ENCODE measurements at regions not wholly inside any gene's neighbourhood (a gene's known extent, or its start where the extent isn't known, plus 50 kb on each side); places are given as distances from the start of the nearest gene placed in this dataset.

GRCh38 chr1:56340977-56341376 lies 238.4 kb downstream of the PLPP3 start:
- DNase-seq = no peak

- no peak for DNase-seq
Measured at GRCh38 chr1:56339786-56340465, 239.4 kb downstream of the PLPP3 start.

GRCh38 chr1:56339093-56339492 lies 240.3 kb downstream of the PLPP3 start:
- no peak for DNase-seq

DNA sequence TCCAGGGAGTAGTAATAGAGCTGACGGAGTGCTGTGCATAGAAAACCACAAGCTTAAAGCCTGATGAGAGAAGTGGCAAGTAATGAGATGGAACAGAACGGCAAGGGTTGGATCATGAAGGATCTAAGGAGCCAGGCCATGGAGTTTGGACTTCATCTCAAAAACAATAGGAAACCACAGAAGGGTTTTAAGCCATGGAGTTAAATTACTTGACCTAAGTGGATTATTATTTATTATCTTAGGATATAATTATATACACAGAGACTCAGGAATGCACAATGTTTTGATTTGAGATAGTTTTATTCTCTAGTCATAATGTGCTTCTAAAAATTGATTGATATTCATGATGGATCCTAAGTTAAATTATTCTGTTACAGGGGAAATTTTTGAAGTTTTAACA lies 242.4 kb downstream of the PLPP3 start:
- no peak for DNase-seq

- no peak for DNase-seq
Measured at GRCh38 chr1:56335394-56335793, 244.0 kb downstream of the PLPP3 start.

- DNase-seq = no peak
Measured at GRCh38 chr1:56334047-56334446, 245.3 kb downstream of the PLPP3 start.

DNA sequence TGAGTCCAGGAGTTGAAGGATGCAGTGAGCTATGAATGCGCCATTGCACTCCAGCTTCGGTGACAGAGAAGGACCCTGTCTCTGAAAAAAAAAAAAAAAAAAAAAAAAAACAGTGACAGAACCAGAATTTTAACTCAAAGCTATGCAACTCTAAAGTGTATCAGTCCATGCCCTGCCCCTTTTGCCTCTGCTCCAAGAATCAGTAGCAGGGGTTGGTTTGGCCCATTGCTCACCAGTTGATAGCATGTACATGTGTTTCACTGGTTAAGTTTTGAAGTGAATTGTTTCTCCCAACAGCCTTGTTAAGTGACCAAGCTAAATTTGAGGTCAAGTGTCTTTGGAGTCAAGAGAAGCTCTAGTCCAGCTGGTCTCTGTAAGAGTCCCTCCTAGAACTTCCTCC lies 245.9 kb downstream of the PLPP3 start:
- DNase-seq = no peak

DNA sequence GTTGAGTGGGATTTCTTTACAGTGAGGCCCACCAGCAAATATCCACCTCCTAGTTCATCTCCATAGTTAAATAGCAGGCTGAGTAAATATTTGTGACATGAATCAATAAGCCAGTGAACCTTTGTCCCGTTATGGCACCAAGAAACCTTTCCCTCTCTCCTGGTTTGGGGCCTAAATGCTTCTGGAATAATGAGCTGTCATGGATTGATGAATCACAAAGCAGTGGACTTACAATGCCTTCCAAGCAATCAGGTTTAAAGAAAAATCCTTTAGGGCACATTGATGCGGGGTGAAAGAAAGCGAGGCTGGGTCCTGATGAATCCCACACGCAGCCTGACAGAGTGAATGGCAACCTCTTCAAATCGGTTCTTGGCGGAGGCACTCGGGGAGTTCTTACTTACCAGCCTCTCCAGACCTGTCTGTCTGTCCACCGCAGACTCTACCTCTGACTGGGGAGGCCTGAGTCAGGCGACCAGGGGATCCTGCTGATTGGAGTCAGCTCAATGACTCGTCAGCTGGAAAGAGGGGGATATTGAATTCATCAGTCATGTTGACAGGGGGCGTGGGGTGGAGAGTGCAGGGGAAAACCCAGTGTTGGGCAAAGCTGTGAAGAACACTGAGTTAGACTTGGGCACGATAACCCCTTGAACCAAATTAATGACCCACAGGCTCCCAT lies 247.3 kb downstream of the PLPP3 start:
- DNase-seq = no peak

- DNase-seq = no peak
Measured at GRCh38 chr1:56331207-56331891, 248.0 kb downstream of the PLPP3 start.

- DNase-seq = no peak
Measured at GRCh38 chr1:56330391-56331026, 248.9 kb downstream of the PLPP3 start.

DNA sequence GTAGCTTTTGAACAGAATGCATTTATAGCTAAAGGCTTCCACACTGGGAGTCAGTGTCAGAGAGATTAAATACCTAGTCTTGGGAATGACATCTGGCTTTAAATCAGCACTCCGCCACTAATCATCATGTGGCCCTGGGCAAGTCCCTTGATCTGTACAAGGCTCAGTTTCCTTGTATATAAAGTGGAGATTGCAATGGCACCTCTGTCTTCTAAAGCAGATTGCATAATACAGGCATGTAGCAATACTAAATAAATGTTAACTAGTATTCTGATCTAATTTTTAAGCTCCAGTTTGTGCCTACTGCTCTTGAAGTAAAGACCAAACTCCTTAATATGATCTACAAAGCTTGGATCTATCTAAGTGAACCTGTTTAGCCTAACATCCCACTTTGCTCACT lies 249.4 kb downstream of the PLPP3 start:
- DNase-seq = no peak

DNA sequence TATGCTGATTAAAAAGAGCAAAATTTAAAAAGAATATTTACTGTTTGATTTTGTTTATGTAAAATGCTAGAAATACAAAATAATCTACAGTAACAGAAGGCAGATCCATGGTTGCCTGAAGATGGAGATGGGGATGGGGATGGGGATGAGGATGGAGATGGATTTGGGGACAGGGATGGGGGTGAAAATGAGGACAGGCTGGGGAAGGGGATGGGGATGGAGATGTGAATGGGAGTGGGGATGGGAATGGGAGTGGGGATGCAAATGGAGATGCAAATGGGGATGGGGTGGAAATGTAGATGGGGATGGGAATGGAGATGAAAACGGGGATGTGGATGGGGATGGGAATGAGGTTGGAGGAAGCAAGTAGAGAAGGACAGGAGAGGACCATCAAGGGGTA lies 252.2 kb downstream of the PLPP3 start:
- no peak for DNase-seq

DNA sequence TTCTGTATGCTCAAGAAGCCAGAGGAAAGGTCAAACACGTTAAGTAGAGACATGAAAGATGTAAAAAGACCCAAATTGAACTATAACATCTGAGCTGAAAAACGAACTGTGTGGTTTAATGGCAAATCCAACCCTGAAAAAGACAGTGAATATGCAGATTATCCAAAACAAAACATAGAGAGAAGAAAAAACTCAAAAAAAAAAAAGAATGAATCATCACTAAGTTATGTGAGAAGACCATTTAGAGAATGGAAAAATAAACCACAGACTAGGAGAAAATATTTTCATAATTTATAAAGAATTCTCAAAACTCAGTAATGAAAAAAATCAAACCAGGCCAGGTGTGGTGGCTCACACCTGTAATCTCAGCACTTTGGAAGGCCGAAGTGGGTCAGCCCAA lies 253.3 kb downstream of the PLPP3 start:
- no peak for DNase-seq

- DNase-seq = no peak
Measured at GRCh38 chr1:56324504-56324903, 254.9 kb downstream of the PLPP3 start.

- DNase-seq = no peak
Measured at GRCh38 chr1:56322211-56322610, 257.2 kb downstream of the PLPP3 start.

DNA sequence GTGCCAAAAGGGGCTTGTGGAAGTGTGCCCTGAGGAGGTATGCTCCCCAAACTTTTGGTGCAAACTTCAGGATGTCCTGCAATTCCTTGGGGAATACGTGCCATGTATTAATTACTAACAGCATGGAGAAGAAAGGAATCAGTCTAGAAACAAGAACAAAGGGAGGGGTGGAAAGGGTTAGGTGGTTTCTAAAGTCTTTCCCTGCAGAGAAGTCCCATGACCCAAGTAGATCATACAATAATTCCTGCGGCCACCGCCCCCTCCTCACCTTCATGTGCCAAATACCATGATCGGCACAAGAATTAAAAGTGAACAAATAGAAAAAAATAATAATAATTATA lies 258.2 kb downstream of the PLPP3 start:
- DNase-seq = no peak

DNA sequence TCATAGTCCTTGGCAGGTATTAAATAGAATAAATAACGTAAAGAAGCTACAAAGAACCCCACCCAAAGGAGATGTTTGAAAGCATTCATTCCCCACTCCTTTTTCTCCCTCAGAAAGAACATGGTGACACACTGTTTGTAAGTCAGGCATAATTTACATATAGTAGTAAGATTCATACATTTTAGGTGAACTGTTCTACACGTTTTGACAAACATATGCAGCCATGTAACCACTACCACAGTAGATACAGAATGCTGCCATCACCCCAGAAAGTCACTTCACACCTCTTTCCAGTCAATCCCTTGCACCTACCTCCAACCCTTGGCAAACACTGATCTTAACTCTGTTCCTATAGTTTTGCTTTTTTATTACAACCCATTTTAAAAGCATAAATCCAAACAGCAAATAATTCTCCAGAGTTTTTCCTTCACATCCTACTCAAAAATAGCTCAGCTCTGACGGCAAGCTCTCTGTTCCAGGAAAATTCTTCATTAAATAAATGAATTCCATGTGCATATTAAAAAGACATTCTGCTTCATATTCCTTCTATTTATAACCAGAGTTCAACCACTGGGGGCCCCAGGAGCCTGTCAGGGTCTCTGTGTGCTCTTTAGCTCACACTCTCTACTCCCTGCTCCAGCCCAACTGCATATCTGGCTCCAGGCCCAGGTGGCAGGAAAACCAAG lies 258.8 kb downstream of the PLPP3 start:
- DNase-seq = no peak

- no peak for DNase-seq
Measured at GRCh38 chr1:56317722-56318121, 261.6 kb downstream of the PLPP3 start.

- DNase-seq = no peak
Measured at GRCh38 chr1:56315293-56315942, 263.9 kb downstream of the PLPP3 start.

DNA sequence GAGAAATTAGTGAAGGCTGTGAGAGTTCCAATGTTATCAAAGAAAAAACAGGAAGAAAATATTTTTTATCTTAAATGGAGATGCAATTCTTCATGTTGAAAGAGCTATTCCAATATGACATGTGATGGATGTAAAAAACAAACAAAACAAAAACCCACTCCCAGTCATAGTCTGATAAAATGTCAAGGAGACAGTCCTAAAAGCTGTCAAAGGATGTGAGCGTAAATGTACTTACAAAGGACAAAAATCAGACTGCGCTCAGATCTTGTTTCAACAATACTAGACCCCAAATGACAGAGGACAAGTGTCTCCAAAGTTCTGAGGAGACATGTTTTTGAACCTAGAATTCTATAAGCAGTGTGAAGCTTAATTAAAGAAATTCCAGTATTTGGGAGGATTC lies 265.8 kb downstream of the PLPP3 start:
- DNase-seq = no peak

- DNase-seq = no peak
Measured at GRCh38 chr1:56311766-56312165, 267.6 kb downstream of the PLPP3 start.

DNA sequence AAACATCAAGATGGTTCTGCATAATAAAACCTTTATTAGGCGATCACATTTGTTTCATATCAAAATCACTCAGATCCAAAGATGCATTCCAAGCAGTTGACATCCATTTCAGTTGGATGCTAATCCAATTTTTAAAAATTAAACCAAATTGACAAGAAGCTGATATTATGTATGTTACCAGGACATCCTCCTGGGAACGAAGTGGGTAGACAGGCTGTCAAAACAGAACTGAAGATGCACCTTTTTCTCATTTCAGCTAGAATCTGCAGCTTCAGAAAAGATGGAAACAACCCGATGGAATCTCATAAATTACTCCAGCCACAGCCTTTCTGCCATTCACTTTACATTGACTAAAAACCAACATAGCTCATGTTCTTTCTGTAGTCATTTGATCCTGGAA lies 268.4 kb downstream of the PLPP3 start:
- no peak for DNase-seq

DNA sequence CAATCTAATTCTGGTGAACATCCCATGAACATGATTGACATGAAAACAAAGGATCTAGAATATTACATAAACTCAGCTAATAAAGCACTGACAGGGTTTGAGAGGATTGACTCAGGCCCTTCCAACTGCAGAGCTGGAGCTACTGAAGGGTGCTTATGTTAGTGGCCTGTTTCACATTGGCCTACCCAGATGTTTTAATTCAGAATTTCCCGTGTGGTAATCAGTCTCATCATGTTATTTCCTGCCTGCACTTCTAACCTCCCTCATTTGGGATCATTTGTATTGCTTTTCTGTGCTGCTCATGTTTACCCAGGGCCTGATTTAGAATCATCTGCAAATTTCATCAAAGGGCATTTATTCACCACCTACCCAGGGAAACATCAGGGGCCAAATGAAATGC lies 270.3 kb downstream of the PLPP3 start:
- DNase-seq = no peak
